ENCODE measurements at regions not wholly inside any gene's neighbourhood (a gene's known extent, or its start where the extent isn't known, plus 50 kb on each side); places are given as distances from the start of the nearest gene placed in this dataset.

DNA sequence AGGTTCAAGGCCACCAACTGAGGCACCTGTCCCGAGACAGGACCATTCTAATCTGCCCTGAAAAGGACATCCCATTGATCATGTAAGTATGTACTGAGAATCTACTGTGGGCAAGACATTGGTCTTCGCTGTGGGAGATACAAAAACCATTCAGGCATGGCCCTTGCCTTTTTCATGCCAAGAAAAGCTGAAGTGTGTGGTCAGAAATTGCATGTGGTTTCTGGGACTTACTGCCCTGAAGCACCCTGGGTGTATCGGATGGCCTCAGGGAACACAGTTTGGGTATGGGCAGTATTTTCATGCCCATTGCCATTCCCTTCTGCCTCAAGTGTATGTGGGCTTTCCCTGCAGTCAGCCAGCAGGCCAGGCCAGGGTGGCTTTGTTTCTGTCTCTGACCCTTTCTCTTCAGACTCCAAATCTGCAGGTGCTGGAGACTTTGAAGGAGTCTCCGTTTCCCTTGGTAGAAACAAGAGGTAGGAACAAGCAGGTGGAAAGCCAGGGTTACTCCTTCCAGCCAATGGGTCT lies 285.7 kb downstream of the ZEB1 start:
- DNase-seq = no peak

DNA sequence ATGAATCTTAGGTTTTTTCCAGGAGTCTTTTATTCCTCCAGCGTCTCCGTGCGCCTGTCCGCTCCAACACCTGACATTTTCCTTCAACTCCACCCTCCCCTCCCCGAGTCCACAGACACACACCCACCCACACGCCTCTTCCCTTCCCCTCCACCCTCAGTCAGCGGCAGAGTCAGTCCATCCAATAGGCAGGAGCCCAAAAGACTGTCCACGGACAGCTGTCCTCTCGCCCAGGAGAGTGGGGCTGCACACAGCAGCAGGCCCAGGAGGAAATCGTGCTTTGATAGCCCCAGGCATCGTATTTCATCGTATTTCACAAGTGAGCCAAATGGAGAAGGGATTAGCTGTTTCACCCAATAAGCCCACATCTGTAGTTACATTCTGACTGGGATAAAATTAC lies 285.1 kb downstream of the ZEB1 start:
- no peak for DNase-seq

DNA sequence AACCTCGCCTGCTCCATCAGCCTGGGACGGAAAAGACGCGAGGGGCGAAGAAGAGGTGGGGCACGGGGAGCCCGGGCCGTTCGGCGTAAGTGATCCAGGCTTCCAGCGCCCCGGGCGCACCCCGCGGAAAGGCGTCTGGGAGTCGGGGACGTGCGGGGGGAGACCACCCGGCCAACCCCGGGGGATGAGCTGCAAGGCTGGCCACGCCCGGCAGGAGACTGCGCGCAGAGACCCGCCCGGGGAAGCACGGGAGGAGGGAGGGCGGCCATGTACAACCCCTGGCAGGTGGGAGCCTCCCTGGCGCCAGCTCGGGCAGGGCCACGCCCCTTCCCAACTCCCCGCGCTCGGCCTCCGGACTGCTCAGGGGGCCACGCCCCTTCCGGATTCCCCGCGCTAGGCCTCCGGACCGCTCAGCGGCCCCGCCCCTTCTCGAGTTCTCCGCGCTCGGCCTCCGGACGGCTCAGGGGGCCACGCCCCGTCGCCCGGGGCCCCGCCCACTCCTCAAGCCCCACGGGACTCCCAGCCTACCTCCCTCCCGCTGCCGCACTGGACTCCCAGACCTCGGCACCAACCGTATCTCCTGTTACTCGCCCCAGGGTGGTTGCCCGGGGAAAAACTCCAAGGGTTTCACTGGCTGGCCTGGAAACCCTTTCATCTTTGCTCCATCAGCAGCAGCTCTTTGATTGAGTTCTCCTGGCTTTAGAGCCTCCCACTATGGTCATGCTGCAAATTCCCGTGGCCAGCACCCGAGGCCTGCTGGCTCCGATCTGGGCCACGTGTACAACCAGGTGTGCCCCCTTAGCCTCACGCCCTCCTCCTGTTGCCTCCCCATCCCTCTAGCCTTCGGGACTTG lies 284.4 kb downstream of the ZEB1 start:
- DNase-seq = peak; percentile 97

DNA sequence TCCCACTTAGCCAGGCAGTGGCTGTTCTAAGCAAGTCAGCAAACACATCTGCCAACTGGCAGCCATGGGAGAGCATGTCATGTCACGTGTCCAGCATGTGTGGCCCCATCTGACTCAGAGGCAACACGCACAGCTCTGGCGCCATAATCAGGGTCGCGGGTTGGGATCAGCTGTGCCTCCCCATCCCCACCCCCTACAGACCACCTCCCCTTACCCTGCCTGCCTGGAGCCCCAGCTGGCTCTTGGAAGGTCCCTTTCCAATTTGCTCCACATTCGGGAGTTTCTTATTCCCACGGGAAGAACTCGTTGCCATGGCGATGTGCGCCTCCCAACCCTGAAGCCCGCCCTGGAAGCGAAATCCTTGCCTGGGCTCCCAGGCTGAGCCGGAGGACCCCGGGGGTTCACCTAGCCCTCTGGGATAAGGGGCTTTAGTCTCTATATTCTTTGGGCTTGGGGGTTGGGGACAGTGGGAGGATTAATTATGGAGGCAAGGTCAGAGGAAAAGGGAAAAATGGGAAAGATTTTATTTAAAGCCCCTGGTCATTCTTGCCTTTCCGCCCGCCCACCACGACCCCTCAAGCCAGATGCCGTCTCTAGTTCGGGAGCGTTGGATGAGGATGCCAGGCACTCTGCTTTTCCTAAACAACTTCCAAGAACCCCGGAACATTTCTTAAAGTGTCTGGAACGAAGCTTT lies 283.7 kb downstream of the ZEB1 start:
- DNase-seq = no peak

DNA sequence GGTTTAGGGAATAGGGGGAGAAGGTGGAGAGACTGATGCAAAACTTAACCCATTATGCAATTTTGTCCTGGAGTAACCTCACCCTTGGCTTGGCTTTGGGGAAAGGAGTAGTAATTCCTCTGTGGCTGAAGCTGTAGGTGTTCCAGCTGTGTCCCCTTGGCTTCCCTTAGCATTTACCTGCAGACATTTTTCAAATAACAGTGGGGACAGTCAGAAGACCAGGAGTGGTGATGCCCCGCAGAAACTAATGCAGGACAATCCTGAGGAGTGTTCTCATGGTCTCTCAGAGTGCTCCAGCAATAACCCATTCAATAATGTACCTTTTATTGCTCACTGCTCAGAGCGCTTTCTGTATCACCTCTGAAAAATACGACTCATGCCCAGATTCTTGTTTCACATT lies 282.1 kb downstream of the ZEB1 start:
- no peak for DNase-seq

DNA sequence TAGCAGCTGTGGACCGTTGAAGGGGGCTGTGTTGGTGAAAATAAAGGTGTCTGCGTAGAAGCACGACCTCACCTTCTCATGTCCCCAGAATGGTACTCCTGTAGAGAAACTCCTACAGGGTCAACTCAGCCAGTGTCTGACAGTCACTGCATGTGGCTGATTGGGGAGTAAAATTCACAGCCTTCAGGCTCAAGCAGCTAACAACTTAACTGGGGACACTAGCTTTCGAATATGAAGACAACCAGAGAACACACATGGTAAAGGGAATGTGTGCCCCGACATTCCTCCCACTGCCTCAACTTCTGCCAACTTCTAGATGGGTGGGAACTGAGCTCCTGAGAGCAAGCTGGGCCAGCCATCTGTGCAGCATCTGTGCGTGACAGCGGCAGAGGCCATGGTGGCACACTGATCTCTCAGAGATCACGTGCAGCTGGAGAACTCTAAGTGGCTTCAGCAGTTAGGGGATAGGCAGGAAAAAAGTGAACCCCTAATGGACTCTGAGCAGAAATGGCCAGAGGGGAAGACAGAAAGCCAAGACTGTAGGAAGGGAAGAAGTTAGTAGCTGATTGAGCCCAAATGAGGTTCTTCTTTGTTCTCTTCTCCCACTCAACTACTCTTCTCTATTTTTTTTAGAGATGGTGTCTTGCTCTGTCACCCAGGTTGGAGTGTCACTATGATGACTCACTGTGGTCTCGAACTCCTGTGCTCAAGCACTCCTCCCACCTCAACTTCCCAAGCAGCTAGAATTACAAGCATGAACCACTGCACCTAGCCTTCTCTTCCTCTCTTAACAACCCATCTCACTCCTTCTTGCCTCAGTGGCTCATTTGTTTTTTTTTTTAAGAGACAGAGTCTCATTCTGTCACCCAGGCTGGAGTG lies 280.8 kb downstream of the ZEB1 start:
- no peak for DNase-seq

DNA sequence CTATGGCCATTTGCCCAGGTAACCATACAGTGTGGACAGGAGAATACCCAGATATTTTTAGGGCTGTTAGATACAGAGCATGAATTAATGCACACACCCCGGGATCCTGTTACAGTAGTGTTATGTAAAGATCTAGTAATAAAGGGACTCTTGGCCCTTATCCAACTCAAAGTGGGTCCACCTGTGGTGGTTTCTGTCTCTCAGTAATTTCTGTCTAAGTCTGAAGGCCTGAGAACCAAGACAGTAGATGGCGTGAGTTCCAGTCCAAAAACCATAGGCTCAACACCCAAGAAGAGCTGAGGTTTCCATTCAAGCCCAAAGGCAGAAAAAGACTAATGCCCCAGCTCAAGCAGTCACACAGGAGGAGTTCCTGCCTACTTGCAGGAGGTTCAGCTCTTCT lies 277.7 kb downstream of the ZEB1 start:
- DNase-seq = no peak

DNA sequence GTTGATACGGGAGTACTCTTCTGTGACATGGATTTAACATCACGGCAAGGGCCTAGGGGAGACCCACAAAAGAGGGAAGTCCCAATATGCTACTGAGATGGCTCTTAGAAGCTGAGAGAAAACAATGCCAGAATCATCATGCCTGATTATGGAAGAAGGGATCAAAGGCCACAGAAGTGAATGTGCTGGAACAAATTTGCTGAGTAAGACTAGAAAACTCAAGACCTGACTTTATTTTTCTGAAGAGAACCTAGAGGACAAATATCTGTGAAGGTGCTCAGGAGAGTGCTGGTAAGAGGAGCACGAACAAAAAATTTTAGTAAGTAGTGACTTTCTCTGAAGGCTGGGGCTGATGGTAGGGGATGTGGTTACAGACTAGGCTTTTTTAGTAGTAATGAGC lies 277.0 kb downstream of the ZEB1 start:
- no peak for DNase-seq

DNA sequence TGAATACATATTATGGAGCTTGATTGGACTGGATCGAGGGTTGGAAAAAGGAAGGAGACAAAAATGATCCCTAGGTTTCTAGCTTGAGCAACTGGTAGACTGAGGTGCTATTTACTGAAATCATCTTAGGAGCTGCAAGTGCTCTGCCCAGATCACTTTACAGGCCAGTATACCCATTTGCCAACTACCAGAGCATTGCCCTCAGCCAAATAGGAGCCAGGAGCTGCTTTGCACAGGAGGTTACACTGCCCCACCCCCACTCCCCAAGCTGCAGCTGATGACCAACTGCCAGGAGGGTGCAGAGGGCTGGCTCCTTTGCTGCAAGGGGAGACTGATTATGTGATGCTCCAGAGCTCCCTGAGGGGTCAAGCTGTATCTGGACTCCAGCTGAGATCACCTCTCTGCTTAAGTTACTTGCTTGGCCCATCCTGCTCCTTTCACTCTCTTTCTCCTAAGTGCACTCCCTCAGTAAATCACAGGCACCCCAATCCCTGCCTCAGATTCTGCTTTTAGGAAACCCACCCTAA lies 275.4 kb downstream of the ZEB1 start:
- no peak for DNase-seq

DNA sequence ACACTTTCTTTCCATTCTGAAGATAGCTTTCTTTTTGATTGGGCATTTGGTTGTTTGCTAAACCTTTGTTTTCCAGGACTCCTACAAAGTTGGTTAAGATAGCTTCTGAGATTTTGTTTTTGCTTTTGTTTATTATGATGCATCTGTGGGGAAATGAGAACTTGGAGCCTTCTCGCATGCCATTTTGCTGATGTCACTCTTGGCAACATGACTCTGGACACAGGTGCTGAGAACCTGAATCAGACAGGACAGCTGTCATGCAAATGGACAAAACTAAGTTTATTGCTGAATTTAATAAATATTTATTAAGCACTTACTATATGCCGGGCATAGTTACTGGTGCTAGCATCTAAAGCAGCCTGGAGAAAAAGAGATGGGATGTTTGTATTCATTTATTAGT lies 274.1 kb downstream of the ZEB1 start:
- DNase-seq = no peak

DNA sequence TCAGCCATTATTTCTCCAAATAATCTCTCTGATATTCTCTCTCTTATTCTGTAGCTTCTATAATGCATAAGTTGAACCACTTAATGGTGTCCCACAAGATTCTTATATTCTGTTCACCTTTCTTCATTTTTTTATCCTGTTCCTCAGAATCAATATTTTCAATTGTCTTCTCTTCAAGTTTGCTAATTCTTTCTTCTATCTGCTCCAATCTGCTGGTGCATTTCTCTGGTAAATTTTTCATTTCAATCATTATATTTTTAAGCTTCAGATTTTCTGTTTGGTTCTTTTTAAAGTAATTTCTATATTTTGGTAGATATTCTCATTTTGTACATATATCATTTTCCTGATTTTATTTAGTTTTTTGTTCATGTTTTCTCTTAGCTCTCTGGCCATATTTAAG lies 272.6 kb downstream of the ZEB1 start:
- no peak for DNase-seq

DNA sequence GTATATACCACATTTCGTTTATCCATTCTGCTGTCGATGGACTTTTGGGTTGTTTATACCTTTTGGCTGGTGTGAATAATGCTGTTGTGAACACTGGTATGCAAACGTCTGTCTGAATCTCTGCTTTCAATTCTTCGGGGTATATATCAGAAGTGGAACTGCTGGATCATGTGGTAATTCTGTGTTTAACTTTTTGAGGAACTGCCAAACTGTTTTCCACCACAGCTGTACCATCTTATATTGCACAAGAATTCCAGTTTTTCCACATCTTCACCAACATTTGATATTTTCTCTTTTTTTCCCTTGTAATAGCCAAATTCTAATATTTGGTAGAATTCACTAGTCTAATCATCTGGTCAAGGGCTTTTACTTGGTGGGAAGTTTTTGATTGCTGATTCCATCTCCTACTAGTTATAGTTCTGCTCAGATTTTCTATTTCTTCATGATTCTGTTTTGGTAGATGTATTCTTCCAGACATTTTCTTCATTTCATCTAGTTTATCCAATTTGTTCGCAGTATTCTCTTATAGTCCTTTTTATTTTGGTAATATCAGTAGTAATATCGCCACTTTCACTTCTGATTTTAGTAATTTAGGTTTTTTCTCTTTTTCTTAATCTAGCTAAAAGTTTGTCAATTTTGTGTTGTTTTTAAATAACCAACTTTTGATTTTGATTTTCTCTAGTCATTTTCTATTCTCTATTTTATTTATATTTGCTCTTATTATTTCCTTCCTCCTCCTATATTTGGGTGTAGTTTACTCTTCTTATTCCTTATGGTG lies 271.2 kb downstream of the ZEB1 start:
- no peak for DNase-seq

DNA sequence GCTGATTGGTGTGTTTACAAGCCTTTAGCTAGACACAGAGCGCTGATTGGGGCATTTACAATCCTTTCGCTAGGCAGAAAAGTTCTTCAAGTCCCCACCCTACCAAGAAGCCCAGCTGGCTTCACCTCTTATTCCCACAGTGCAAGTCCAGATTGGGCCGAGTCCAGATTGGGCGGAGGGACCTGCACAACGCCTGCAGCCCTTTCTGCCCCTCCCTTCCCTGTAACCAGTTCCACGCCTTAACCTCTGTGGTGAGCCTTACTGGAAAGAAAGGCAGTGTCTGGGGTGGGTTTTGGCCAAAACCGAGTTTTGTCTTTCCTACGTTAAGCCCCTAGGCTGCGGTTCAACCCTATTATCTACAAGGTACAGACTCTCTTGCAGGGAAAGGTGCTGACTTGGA lies 268.7 kb downstream of the ZEB1 start:
- DNase-seq = no peak

DNA sequence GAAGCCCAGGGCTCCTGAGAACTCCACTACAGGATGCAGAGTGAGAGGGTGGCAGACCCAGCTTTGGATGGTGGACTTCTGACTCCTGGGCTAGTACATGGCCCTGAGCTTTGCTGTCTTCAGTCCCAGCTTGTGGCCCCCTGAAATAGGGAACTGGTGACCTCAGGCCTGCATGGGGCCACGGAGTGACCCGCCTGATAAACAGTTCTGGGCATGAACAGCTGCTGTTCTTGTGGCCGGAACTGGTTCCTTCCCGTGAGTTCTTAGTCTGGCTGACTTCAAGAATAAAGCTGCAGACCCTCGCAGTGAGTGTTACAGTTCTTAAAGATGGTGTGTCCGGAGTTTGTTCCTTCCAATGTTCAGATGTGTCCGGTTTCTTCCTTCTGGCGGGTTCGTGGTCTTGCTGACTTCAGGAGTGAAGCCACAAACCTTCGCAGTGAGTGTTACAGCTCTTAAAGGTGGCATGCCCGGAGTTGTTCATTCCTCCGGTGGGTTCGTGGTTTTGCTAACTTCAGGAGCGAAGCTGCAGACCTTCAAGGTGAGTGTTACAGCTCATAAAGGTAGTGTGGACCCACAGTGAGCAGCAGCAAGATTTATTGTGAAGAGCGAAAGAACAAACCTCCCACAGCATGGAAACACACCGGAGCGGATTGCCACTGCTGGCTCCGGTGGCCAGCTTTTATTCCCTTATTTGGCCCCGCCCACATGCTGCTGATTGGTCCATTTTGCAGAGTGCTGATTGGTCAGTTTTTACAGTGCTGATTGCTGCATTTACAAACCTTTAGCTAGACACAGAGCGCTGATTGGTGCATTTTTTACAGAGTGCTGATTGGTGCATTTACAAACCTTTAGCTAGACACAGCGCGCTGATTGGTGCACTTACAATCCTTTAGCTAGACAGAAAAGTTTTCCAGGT lies 268.0 kb downstream of the ZEB1 start:
- DNase-seq = no peak

DNA sequence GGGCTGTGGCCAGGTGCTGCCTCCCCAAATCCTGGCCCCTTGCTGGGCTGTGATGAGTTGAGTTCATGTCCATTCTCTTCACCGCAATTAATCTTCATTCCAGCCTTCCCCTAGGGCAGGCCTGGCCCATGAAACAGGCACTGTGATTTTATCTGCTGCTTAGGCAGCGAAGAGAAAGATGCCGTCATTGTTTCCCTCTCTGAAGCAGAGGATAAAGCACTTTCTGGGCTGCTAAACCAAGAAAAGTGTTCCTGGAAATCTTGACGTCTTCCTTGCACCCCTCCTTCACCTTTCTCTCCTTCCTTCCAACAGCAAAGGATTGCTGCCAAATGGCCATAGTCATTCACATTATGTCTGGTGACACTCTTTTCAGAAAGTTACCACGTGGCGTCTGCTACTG lies 265.9 kb downstream of the ZEB1 start:
- DNase-seq = no peak

DNA sequence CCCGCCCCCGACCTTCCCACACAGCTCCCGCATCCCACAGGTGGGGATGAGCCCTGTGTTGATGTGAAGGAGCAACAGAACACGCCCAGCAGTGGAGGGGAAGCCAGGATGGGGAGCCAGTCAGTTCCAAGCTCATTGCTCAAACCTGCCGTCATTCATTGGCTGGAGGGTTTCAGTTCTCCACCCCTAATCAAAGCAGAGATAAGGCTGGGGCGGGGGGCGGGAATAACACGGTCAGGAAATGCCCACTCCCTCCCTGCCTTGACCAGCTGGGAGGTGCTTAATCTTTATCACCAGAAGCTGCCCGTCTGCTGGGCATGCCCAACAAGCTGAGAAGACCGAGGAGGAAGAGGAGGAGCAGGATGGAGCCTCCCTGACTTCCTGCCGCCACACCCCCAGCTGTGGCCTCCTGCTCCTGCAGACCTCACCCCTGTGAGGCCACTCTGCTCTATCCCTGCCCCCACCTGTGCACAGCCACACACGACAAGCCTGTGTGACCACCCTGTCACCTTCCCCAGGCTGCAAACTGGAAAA lies 265.1 kb downstream of the ZEB1 start:
- peak; percentile 31 for DNase-seq

DNA sequence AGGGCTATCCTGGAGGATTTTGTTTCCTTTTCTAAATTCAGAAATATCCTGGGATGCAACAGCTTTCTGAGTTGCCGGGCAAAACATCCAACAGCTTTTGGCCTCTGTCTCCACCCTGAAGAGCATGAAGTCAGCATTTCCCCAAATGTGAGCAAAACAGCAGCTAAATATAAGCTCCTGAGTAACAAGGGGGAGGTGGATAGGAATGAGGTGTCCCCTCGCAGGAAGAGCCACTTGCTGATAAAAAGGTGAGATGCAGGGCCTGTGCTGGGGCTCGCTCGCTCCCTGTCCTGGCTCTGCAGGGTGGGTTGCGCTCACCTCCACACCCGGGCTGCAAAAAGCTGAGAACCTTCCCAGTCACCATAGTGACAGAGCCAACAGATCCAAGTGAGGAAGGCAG lies 264.3 kb downstream of the ZEB1 start:
- no peak for DNase-seq

DNA sequence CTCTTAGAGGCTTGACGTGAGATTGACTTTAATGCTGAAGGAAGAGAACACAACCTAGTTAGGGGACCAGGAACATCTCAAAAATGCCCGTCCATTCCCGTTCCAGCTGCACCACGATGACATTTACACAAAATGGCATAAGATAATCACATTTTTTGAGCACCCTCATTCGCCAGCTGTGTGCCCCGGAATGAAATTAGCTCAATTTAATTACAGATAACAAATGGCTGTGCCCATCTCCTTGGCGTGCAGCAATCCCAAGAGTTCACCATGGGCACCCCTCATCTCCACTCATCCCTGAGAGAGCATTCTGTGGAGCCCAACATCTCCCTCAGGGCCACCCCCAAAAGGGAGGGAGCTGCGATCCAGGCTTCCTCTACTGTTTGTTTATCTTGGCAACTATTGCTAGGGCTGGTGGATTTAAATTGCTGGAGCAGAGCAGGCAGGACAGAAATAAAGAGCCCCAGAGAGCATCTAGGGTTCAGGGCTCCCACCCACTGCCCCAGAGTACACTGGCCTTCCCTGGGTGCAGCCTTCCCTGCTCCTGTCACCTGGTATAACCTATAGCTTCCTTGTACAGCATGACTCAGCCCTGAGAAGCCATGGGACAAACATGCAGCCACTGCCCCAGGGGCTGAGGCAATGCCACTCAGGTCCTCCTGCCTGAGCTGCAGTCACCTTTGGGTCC lies 263.5 kb downstream of the ZEB1 start:
- DNase-seq = no peak

DNA sequence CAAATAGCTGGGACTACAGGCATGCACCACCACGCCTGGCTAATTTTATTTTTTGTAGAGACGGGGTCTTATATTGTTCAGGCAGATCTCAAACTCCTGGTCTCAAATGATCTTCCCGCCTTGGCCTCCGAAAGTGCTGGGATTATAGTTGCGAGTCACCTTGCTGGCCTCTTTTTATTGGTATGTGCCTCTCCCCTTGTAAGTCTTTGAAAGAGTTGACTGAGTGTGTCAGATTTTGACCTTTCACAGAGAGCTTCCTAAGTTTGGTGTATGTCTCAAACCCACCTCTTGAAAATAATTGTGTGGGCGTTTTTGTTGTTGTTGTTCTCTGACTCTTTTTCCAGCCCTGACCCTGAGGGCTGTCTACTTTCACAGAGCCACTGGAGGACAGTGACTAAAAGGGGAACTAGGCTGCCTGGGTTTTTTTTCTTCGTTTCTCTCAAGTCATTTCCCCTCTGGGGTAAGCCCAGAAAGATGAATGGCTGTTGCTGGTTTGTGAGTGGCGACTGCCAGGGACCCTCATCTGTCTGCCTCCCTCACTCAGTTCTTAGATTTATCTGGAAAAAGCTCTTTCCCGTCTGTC lies 262.8 kb downstream of the ZEB1 start:
- no peak for DNase-seq

DNA sequence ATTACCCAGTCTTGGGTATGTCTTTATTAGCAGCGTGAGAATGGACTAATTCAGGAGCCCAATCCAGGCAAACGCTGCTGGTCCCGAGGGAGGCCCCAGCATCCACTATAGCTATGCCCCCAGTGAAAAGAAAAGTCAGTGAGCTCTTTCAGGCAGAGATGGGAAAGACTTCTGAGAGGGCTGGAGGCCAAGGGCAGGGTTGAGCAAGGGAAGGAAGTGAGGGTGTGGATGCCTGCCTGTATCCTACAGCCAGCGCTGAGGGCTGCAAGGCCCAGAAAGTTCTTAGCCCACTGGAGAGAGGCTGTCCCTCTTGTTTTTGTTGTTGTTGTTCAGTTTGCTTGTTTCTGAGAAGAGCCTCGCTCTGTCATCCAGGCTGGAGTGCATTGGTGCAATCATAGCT lies 261.6 kb downstream of the ZEB1 start:
- no peak for DNase-seq
